Lower leg skin (tissue), 3 donors: ENCODE measurements at regions not wholly inside any gene's neighbourhood (a gene's known extent, or its start where the extent isn't known, plus 50 kb on each side); places are given as distances from the start of the nearest gene placed in this dataset.

ENCODE experiments used
- POLR2A ChIP-seq, 2 donors: fragments of 450-650 bp; IDR thresholded peaks; one replicate each; pipeline ENCODE4 v1.6.1; 2016 to 2017; ENCODE audit warnings: antibody characterized with exemption in 2 of 2, mild to moderate bottlenecking in 1 of 2, moderate library complexity in 1 of 2
- TF ChIP-seq, protein P1 (sequence below), 3 donors: fragments of 450-650 bp; IDR thresholded peaks; one replicate each; pipeline ENCODE4 v1.5.1; 2016; ENCODE audit warnings: antibody characterized with exemption in 3 of 3, mild to moderate bottlenecking in 3 of 3, moderate library complexity in 2 of 3

DNA sequence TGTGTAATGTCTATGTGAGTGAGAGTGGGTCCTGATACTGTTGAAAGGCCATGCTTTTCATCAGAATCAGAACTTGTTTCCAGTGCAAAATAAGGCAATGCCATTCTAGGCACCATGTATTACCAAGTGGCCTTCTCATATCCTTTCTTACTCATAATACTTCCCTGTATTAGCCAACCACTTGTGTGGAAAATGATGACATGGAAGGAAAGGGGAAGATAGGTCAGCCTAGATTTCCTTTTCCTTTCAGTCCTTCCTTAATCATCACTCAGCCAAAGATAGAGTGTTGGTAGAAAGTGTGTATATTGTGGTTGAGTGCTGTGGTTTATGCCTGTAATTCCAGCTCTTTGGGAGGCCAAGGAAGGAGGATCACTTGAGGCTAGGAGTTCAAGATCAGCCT lies 158.6 kb upstream of the PREP start:
- TF ChIP-seq, protein P1, sequence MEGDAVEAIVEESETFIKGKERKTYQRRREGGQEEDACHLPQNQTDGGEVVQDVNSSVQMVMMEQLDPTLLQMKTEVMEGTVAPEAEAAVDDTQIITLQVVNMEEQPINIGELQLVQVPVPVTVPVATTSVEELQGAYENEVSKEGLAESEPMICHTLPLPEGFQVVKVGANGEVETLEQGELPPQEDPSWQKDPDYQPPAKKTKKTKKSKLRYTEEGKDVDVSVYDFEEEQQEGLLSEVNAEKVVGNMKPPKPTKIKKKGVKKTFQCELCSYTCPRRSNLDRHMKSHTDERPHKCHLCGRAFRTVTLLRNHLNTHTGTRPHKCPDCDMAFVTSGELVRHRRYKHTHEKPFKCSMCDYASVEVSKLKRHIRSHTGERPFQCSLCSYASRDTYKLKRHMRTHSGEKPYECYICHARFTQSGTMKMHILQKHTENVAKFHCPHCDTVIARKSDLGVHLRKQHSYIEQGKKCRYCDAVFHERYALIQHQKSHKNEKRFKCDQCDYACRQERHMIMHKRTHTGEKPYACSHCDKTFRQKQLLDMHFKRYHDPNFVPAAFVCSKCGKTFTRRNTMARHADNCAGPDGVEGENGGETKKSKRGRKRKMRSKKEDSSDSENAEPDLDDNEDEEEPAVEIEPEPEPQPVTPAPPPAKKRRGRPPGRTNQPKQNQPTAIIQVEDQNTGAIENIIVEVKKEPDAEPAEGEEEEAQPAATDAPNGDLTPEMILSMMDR (IDR thresholded peaks at IDR 0.05): no peak
- no peak for TF ChIP-seq POLR2A (IDR thresholded peaks at IDR 0.05)
